HCT116 (cell line): ENCODE measurements at regions not wholly inside any gene's neighbourhood (a gene's known extent, or its start where the extent isn't known, plus 50 kb on each side); places are given as distances from the start of the nearest gene placed in this dataset.

Experiments used
- ATF3 ChIP-seq: IDR thresholded peaks from 2 replicates; pipeline ENCODE4 v1.6.1; 2012
- CBX3 ChIP-seq: IDR thresholded peaks from 2 replicates; pipeline ENCODE4 v1.6.1; 2012; ENCODE audit warnings: low read depth
- EZH2 ChIP-seq: fragments of 200-600 bp; sonication (generic); IDR thresholded peaks from 2 replicates; pipeline ENCODE4 v1.6.1; 2017; ENCODE audit warnings: antibody characterized with exemption, mixed run types
- EZH2phosphoT487 ChIP-seq: fragments of 200-600 bp; IDR thresholded peaks from 2 replicates; pipeline ENCODE4 v1.6.1; 2018; ENCODE audit warnings: antibody characterized with exemption, borderline replicate concordance
- FOSL1 ChIP-seq: IDR thresholded peaks from 2 replicates; pipeline ENCODE4 v1.6.1; 2012; ENCODE audit warnings: low read depth
- POLR2A ChIP-seq: IDR thresholded peaks from 2 replicates; pipeline ENCODE4 v1.7.0; 2011; ENCODE audit warnings: borderline replicate concordance; ENCODE audit not compliant: insufficient read depth, insufficient read length; ENCODE audit errors: extremely low read depth
- POLR2AphosphoS5 ChIP-seq: IDR thresholded peaks from 2 replicates; pipeline ENCODE4 v1.6.1; 2011; ENCODE audit warnings: mild to moderate bottlenecking, low read depth, low read length, moderate library complexity
- RAD21 ChIP-seq: IDR thresholded peaks from 2 replicates; pipeline ENCODE4 v1.6.1; 2012; ENCODE audit warnings: low read depth, mild to moderate bottlenecking
- REST ChIP-seq: IDR thresholded peaks from 2 replicates; pipeline ENCODE4 v1.6.1; 2012; ENCODE audit warnings: low read depth
- SIN3A ChIP-seq: IDR thresholded peaks from 2 replicates; pipeline ENCODE4 v1.6.1; 2012; ENCODE audit warnings: low read depth
- SP1 ChIP-seq: IDR thresholded peaks from 2 replicates; pipeline ENCODE4 v1.6.1; 2012; ENCODE audit warnings: low read depth
- TF ChIP-seq, protein P1 (sequence below), 3 experiments: fragments of 200-600 bp in 1 of 3; sonication (generic) in 1 of 3; IDR thresholded peaks in 2 of 3; conservative IDR thresholded peaks in 1 of 3; 2 replicates each; pipeline ENCODE4 v1.5.1; 2012 to 2017; ENCODE audit warnings: low read depth in 2 of 3, low read length in 2 of 3, antibody characterized with exemption in 1 of 3, borderline replicate concordance in 1 of 3, control low read depth in 1 of 3, mild to moderate bottlenecking in 1 of 3, mixed read lengths in 1 of 3, mixed run types in 1 of 3, moderate library complexity in 1 of 3; ENCODE audit not compliant: insufficient read depth in 1 of 3
- TF ChIP-seq, protein P2 (sequence below): IDR thresholded peaks from 2 replicates; pipeline ENCODE4 v1.6.1; 2012

GRCh38 chr2:142190805-142191204 lies 60.0 kb upstream of the LRP1B start:
- TF ChIP-seq, protein P1, sequence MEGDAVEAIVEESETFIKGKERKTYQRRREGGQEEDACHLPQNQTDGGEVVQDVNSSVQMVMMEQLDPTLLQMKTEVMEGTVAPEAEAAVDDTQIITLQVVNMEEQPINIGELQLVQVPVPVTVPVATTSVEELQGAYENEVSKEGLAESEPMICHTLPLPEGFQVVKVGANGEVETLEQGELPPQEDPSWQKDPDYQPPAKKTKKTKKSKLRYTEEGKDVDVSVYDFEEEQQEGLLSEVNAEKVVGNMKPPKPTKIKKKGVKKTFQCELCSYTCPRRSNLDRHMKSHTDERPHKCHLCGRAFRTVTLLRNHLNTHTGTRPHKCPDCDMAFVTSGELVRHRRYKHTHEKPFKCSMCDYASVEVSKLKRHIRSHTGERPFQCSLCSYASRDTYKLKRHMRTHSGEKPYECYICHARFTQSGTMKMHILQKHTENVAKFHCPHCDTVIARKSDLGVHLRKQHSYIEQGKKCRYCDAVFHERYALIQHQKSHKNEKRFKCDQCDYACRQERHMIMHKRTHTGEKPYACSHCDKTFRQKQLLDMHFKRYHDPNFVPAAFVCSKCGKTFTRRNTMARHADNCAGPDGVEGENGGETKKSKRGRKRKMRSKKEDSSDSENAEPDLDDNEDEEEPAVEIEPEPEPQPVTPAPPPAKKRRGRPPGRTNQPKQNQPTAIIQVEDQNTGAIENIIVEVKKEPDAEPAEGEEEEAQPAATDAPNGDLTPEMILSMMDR (IDR thresholded peaks at IDR 0.05 in 2 of 3, conservative IDR thresholded peaks at IDR 0.05 in 1 of 3; ENCODE audit: borderline replicate concordance in 1 of 3, insufficient read depth in 1 of 3, low read depth in 2 of 3, low read length in 2 of 3), result no peak
- no peak for TF ChIP-seq POLR2AphosphoS5
- no peak for TF ChIP-seq EZH2phosphoT487
- TF ChIP-seq REST, result no peak
- TF ChIP-seq POLR2A, result no peak
- TF ChIP-seq SP1, result no peak
- TF ChIP-seq SIN3A, result no peak
- no peak for TF ChIP-seq FOSL1
- no peak for TF ChIP-seq ATF3
- TF ChIP-seq, protein P2, sequence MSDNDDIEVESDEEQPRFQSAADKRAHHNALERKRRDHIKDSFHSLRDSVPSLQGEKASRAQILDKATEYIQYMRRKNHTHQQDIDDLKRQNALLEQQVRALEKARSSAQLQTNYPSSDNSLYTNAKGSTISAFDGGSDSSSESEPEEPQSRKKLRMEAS, result no peak
- no peak for TF ChIP-seq RAD21
- TF ChIP-seq EZH2, result no peak
- no peak for TF ChIP-seq CBX3
